ENCODE measurements at regions not wholly inside any gene's neighbourhood (a gene's known extent, or its start where the extent isn't known, plus 50 kb on each side); places are given as distances from the start of the nearest gene placed in this dataset.

- FAIRE-seq (no peak), DNase-seq (ENCODE audit: insufficient read length, low spot score) (no peak)
- no peak for TF ChIP-seq POLR2A (IDR thresholded peaks at IDR 0.05; ENCODE audit: low read depth, low read length)
These were observed 317.9 kb upstream of the NFE2L3 start for GRCh38 chr7:25834050-25834449.

DNA sequence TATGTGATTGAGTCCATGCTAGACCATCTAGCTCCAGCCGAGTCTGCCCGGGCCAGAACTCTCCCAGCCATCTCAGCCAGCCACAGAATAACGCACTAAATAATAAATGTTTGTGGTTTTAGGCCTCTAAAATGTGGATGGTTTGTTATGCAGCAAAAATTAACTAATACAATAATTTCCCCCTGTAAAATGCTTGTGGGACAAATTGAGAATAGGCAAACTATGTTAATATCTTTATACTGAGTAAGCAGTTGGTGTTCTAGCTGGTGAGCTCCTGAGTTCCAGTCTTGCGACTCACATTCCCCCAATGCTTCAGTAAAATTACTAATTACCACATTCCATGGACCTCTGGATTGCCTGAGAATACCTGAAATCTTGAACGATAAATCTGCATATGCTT, 316.8 kb upstream of the NFE2L3 start:
- FAIRE-seq (no peak), DNase-seq (ENCODE audit: insufficient read length, low spot score) (no peak)
- TF ChIP-seq POLR2A (IDR thresholded peaks at IDR 0.05; ENCODE audit: low read depth, low read length) = no peak

DNA sequence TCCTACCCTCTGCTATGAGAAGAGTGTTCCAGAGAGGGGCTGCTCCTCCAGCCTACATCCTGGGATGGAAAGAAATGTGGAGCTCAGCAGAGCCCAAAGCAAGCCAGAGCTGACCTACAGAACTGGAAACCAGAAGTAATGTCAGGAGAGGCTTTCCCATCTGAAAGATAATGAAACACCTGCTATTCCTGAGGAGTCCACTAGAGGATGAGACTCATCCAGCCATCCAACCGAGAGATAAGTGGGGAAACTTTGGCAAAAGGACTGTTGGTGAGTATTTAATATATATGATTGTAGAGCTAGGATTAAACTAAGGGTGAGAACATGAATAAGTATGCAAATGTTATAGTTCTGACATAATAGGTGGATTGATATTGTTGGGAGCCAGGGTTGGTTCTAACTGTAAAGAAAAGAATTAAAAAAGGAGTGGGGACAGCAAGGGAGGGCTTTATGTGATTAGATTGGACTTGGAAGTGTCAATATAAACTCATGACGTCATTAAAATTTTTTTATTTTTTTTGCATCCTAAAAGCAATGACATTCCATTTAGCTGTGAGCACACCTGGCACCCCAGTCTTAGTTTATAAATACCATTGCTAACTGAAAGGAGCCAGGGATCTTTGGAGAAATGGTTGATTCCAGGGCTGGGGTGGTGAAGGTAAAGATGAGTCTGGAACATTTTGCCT, 312.8 kb upstream of the NFE2L3 start:
- DNase-seq (ENCODE audit: insufficient read length, low spot score) (no peak), FAIRE-seq (no peak)
- TF ChIP-seq POLR2A (IDR thresholded peaks at IDR 0.05; ENCODE audit: low read depth, low read length) = no peak

DNA sequence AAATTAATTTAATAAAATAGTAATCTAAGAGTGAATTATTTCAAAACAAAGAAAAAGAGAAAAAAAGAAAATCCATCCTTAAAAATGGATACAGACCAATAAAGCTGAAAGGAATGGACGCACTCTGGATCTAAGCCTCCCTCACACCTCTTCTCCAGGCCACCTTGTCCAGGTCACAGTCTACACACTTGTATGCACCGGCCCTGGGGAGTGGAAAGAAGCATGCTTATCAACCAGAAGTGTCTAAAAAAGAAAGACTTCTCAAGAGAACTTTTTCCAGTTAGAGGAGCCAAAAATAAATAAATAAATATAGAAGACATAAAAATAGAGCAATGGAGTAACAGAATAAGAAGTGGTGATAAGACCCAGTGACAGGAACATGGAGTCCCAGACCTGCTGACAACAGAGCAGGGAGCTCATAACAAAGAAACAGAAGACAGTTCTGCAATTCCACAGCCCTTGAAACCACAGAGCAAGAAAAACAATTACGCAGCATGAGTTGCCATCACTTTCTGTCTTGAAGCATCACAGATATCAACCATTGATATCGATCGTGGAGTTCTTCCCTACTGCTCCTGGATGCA, 311.7 kb upstream of the NFE2L3 start:
- TF ChIP-seq POLR2A (IDR thresholded peaks at IDR 0.05; ENCODE audit: low read depth, low read length) = no peak
- FAIRE-seq (no peak), DNase-seq (ENCODE audit: insufficient read length, low spot score) (no peak)

DNA sequence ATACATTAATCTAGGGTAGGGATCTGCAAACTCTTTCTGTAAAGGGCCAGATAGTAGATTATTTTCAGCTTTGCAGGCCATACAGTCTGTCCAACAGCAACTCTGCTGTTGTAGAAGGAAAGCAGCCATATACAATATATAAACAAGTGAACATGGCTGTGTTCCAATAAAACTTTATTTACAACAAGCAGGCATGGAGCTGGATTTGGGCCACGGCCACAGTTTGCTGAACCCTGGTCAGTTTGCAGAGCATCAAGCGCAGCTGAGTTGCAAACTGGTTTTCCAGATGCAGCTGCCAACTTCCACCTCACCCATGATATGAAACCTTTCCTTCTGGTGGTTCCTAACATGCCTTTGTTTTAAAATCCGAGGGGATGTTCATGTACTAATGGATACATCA, 310.4 kb upstream of the NFE2L3 start:
- FAIRE-seq = no peak
- TF ChIP-seq POLR2A (IDR thresholded peaks at IDR 0.05; ENCODE audit: low read depth, low read length) = no peak
- no peak for DNase-seq (ENCODE audit: insufficient read length, low spot score)

DNA sequence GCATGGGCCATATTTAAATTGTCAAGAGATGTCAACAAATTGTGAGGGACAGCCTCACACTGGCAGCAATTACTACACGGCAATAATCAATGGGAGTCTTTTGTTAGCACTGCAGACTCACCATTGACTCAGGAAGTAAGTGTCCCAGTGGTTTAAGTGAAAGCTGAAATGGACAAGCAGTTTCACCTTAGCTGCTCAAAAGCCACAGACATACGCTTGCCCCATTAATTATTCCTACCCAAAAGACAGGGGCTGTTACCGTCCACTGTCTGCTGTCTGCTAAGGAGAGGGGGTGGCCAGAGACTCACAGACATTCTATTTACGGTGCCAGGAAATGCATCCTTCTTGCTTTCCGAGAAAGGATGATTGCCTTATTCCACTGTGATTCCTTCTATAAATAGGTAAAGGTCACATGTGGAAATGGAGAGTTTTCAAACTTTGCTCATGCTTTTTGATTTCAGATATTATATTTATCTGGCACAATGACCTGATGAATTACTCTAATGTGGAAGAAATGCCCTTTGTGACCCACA, 309.7 kb upstream of the NFE2L3 start:
- TF ChIP-seq POLR2A (IDR thresholded peaks at IDR 0.05; ENCODE audit: low read depth, low read length) = no peak
- no peak for FAIRE-seq

GRCh38 chr7:25843467-25843866, 308.5 kb upstream of the NFE2L3 start:
- DNase-seq (ENCODE audit: insufficient read length, low spot score) (no peak), FAIRE-seq (no peak)
- no peak for TF ChIP-seq POLR2A (IDR thresholded peaks at IDR 0.05; ENCODE audit: low read depth, low read length)

More for the DNA sequence above, 309.7 kb upstream of the NFE2L3 start:
- DNase-seq (ENCODE audit: insufficient read length, low spot score) = no peak

- FAIRE-seq (no peak), DNase-seq (ENCODE audit: insufficient read length, low spot score) (no peak)
- TF ChIP-seq POLR2A (IDR thresholded peaks at IDR 0.05; ENCODE audit: low read depth, low read length) = no peak
These were observed 307.7 kb upstream of the NFE2L3 start for GRCh38 chr7:25844102-25844870.

GRCh38 chr7:25845464-25845863, 306.5 kb upstream of the NFE2L3 start:
- no peak for TF ChIP-seq POLR2A (IDR thresholded peaks at IDR 0.05; ENCODE audit: low read depth, low read length)
- no peak for DNase-seq (ENCODE audit: insufficient read length, low spot score)
- no peak for FAIRE-seq

GRCh38 chr7:25846722-25847121, 305.3 kb upstream of the NFE2L3 start:
- no peak for TF ChIP-seq POLR2A (IDR thresholded peaks at IDR 0.05; ENCODE audit: low read depth, low read length)
- FAIRE-seq (peak; percentile 11), DNase-seq (ENCODE audit: insufficient read length, low spot score) (no peak)

GRCh38 chr7:25847336-25848070, 304.5 kb upstream of the NFE2L3 start:
- no peak for DNase-seq (ENCODE audit: insufficient read length, low spot score)

DNA sequence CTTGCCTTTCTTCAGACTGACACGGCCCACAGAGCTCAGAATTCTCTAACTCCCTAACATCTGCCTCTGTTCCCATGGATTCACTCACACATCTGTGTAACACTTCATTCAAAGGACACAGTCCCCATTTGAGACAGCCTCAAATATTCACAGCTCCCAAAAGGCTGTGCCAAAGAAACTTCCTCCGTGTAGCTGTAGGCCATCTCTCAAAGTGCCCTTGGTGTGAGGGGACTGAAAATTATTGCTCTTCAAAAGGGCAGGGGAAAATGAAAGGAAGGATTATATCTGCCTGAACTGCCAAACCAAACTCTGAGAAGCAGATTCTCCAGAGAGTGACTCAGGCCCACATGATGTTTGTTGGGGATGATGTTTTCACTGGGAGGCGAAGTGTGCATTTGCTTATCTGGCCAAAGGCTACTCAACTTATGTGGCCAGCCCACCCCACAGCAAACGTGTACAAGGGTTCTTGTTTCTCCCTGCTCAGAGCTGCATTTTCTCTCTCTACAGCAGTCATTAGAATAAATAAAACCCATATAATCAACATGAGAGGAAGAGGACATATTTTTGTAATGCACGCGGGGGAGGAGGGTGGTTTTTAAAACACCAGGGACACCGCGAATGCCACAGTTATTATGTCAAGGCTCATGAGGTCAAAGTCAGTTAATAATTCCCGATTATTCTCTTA, 302.4 kb upstream of the NFE2L3 start:
- peak; percentile 89 for FAIRE-seq
- no peak for TF ChIP-seq POLR2A (IDR thresholded peaks at IDR 0.05; ENCODE audit: low read depth, low read length)
- peak; percentile 84 for DNase-seq (ENCODE audit: insufficient read length, low spot score)

More at GRCh38 chr7:25847336-25848070, 304.5 kb upstream of the NFE2L3 start:
- TF ChIP-seq POLR2A (IDR thresholded peaks at IDR 0.05; ENCODE audit: low read depth, low read length) = no peak
- FAIRE-seq = peak; percentile 15

DNA sequence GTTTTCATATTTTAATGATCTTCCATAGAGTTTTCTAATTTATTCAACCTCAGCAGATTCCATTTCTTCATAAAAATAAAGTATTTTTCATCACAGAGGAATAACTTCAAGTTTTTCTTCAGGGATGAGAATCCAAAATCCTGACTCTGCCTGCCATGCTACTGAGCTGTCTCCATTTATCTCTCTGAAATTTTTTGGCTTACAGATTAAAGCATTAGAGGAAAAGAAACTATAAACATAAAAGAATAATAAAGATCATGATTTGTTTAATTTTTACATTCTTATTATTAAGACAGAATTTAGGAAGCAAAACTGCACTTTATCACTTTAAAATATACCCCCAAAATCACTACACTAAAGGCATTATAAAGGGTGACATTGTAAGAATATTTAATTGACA, 301.8 kb upstream of the NFE2L3 start:
- TF ChIP-seq POLR2A (IDR thresholded peaks at IDR 0.05; ENCODE audit: low read depth, low read length) = no peak
- DNase-seq (ENCODE audit: insufficient read length, low spot score) (no peak), FAIRE-seq (no peak)

All from H54 (cell line).